MM.1S (cell line): ENCODE measurements at regions not wholly inside any gene's neighbourhood (a gene's known extent, or its start where the extent isn't known, plus 50 kb on each side); places are given as distances from the start of the nearest gene placed in this dataset.

Source experiments
- EZH2phosphoT487 ChIP-seq: fragments of 300-600 bp; sonication (generic); IDR thresholded peaks from 2 replicates; pipeline ENCODE4 v1.6.1; 2018; ENCODE audit warnings: antibody characterized with exemption, low read length
- TF ChIP-seq, protein P1 (sequence below): fragments of 300-600 bp; sonication (generic); IDR thresholded peaks from 2 replicates; pipeline ENCODE4 v1.5.1; 2016; ENCODE audit warnings: antibody characterized with exemption, low read length, mixed read lengths

DNA sequence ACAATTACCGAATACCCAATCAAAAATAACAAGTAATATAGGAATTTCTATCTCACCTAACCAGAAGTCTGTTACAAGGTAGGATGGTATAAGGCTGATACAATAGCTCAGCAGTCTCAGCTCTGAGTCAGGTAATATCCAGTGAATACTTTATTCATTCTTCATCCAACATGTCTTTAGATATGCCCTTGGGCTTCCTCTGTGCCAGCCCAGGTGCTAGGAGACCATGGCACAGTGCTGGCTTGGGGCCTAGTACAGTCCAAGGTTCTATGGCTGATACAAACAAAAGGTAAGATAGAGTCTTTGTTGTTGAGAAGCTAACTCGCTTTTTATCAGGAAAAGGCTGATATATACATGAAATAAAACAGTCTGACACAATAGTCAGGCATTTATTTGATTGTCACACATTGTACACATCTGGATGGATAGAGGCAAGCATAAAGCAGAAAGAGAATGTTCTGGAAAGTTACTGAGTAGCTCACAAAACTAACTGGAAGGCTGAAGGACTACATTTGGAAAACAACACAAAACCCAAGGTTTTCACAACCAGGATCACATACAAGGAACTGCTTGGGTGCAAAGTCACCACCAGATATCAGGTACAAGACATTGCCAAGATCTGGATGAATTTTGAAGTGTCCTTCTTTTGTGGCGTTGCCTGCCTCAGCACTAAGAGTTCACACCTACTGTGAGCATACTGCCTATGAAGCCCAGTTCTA, 110.4 kb upstream of the SCAF8 start:
- TF ChIP-seq EZH2phosphoT487, result no peak
- TF ChIP-seq, protein P1, sequence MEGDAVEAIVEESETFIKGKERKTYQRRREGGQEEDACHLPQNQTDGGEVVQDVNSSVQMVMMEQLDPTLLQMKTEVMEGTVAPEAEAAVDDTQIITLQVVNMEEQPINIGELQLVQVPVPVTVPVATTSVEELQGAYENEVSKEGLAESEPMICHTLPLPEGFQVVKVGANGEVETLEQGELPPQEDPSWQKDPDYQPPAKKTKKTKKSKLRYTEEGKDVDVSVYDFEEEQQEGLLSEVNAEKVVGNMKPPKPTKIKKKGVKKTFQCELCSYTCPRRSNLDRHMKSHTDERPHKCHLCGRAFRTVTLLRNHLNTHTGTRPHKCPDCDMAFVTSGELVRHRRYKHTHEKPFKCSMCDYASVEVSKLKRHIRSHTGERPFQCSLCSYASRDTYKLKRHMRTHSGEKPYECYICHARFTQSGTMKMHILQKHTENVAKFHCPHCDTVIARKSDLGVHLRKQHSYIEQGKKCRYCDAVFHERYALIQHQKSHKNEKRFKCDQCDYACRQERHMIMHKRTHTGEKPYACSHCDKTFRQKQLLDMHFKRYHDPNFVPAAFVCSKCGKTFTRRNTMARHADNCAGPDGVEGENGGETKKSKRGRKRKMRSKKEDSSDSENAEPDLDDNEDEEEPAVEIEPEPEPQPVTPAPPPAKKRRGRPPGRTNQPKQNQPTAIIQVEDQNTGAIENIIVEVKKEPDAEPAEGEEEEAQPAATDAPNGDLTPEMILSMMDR, result no peak
